Keratinocyte (primary cell): ENCODE measurements at regions not wholly inside any gene's neighbourhood (a gene's known extent, or its start where the extent isn't known, plus 50 kb on each side); places are given as distances from the start of the nearest gene placed in this dataset.

Experiments
- DNase-seq: peaks from one replicate; pipeline ENCODE4 v3.0.0-alpha.2; 2011; ENCODE audit warnings: low read depth, missing footprints, low spot score
- FAIRE-seq: peaks from 2 replicates; lab custom pipeline; 2011; peaks lifted over from hg19 to GRCh38; lab: Jason Lieb, UNC
- H2AFZ ChIP-seq: 2 replicates; pipeline ENCODE4 v1.6.0; 2012; ENCODE audit warnings: low read length, control low read depth, inconsistent platforms; ENCODE audit not compliant: control insufficient read depth
- H3K27ac ChIP-seq: 2 replicates; pipeline ENCODE4 v1.5.1; 2011; ENCODE audit warnings: low read length; ENCODE audit not compliant: control insufficient read depth, insufficient read depth
- H3K27me3 ChIP-seq: 3 replicates; pipeline ENCODE4 v1.6.0; 2011; ENCODE audit warnings: low read length; ENCODE audit not compliant: control insufficient read depth, insufficient read depth; ENCODE audit errors: extremely low read depth
- H3K36me3 ChIP-seq, 2 experiments: 2 replicates in 1 of 2; 3 replicates in 1 of 2; pipeline ENCODE4 v1.5.1; 2011; ENCODE audit warnings: low read length in 2 of 2, mild to moderate bottlenecking in 1 of 2; ENCODE audit not compliant: control insufficient read depth in 2 of 2, insufficient read depth in 2 of 2; ENCODE audit errors: extremely low read depth in 1 of 2
- H3K4me1 ChIP-seq: 3 replicates; pipeline ENCODE4 v1.5.1; 2011; ENCODE audit warnings: low read length; ENCODE audit not compliant: control insufficient read depth, insufficient read depth; ENCODE audit errors: extremely low read depth
- H3K4me2 ChIP-seq: 3 replicates; pipeline ENCODE4 v1.6.0; 2011; ENCODE audit warnings: low read depth, low read length; ENCODE audit not compliant: control insufficient read depth, insufficient read depth; ENCODE audit errors: extremely low read depth
- H3K4me3 ChIP-seq, 3 experiments: fragments of 200-600 bp in 1 of 3; sonication (generic) in 1 of 3; 2 replicates in 2 of 3; 3 replicates in 1 of 3; pipeline ENCODE4 v1.5.1; 2011 to 2016; ENCODE audit warnings: low read length in 3 of 3, mild to moderate bottlenecking in 3 of 3, control low read depth in 2 of 3, inconsistent platforms in 1 of 3, low read depth in 1 of 3, mixed read lengths in 1 of 3, mixed run types in 1 of 3, moderate library complexity in 1 of 3; ENCODE audit not compliant: control insufficient read depth in 2 of 3, insufficient read depth in 2 of 3; ENCODE audit errors: extremely low read depth in 1 of 3
- H3K79me2 ChIP-seq: 2 replicates; pipeline ENCODE4 v1.6.0; 2012; ENCODE audit warnings: low read length; ENCODE audit not compliant: control insufficient read depth, insufficient read depth
- H3K9ac ChIP-seq: 3 replicates; pipeline ENCODE4 v1.6.0; 2011; ENCODE audit warnings: low read length; ENCODE audit not compliant: control insufficient read depth, insufficient read depth; ENCODE audit errors: extremely low read depth
- H3K9me1 ChIP-seq: 3 replicates; pipeline ENCODE4 v1.6.0; 2011; ENCODE audit warnings: low read length; ENCODE audit not compliant: control insufficient read depth, insufficient read depth; ENCODE audit errors: extremely low read depth
- H3K9me3 ChIP-seq: 2 replicates; pipeline ENCODE4 v1.5.1; 2012; ENCODE audit warnings: low read depth, low read length; ENCODE audit not compliant: control insufficient read depth
- H4K20me1 ChIP-seq: 3 replicates; pipeline ENCODE4 v1.6.0; 2011; ENCODE audit warnings: low read length; ENCODE audit not compliant: control insufficient read depth, insufficient read depth; ENCODE audit errors: extremely low read depth
- CTCF ChIP-seq, 3 experiments: IDR thresholded peaks in 1 of 3; conservative IDR thresholded peaks in 1 of 3; optimal IDR thresholded peaks in 1 of 3; 2 replicates in 2 of 3; 3 replicates in 1 of 3; pipeline versions ENCODE3 to v1.5.1; 2011; ENCODE audit warnings: low read length in 3 of 3, mild to moderate bottlenecking in 3 of 3, moderate library complexity in 2 of 3, control low read depth in 1 of 3, inconsistent platforms in 1 of 3; ENCODE audit not compliant: insufficient read depth in 2 of 3; ENCODE audit errors: extremely low read depth in 1 of 3
- EZH2 ChIP-seq: IDR thresholded peaks from one replicate; pipeline ENCODE4 v1.6.1; 2012; ENCODE audit warnings: inconsistent platforms, mild to moderate bottlenecking, low read length, moderate library complexity
- dilution Hi-C: fragments of 300-500 bp; cut with MboI; formaldehyde crosslinking; loops from one replicate; pipeline ENCODE4 v1.7.0; 2020; ENCODE audit warnings: low sequenced_read_pairs; ENCODE audit not compliant: extremely low pct_ligation_motif_present

- TF ChIP-seq CTCF (optimal IDR thresholded peaks at IDR 0.05 in 1 of 3, IDR thresholded peaks at IDR 0.05 in 1 of 3, conservative IDR thresholded peaks at IDR 0.05 in 1 of 3; ENCODE audit: extremely low read depth in 1 of 3, insufficient read depth in 2 of 3, low read length in 3 of 3), result no peak
- no peak for TF ChIP-seq EZH2
- dilution Hi-C loops, result no loop called here
- Histone ChIP-seq H3K4me2 (no peak overlapping the region), H3K9me3 (no peaks in the 10 kb centered on the region), H3K79me2 (no peaks in the 10 kb centered on the region), H3K4me1 (peaks cover 7% of the 10 kb centered on the region), H2AFZ (no peak overlapping the region), H3K9me1 (no peaks in the 10 kb centered on the region), H3K36me3 (no peaks in the 10 kb centered on the region), H3K4me3 (no peak overlapping the region), H3K9ac (no peak overlapping the region), H3K27ac (no peak overlapping the region), H3K27me3 (peaks cover 11% of the 10 kb centered on the region), H4K20me1 (no peaks in the 10 kb centered on the region)
- no peak for DNase-seq
- no peak for FAIRE-seq
Measured at GRCh38 chr9:91066042-91066415, 264.4 kb downstream of the SYK start.

- H3K27ac ChIP-seq, result no peak overlapping the region
- H2AFZ ChIP-seq, result no peak overlapping the region
- no peak for DNase-seq
- no peaks in the 10 kb centered on the region for H4K20me1 ChIP-seq
- H3K27me3 ChIP-seq, result peaks cover 11% of the 10 kb centered on the region
- dilution Hi-C loops, result no loop called here
- H3K4me3 ChIP-seq, result no peak overlapping the region
- H3K9ac ChIP-seq, result no peak overlapping the region
- H3K79me2 ChIP-seq, result no peaks in the 10 kb centered on the region
- H3K9me3 ChIP-seq, result no peaks in the 10 kb centered on the region
- TF ChIP-seq CTCF (optimal IDR thresholded peaks at IDR 0.05 in 1 of 3, IDR thresholded peaks at IDR 0.05 in 1 of 3, conservative IDR thresholded peaks at IDR 0.05 in 1 of 3; ENCODE audit: extremely low read depth in 1 of 3, insufficient read depth in 2 of 3, low read length in 3 of 3) (no peak), EZH2 (no peak)
- H3K36me3 ChIP-seq, result no peaks in the 10 kb centered on the region
- peaks cover 2% of the 10 kb centered on the region for H3K4me1 ChIP-seq
- no peak for FAIRE-seq
- no peaks in the 10 kb centered on the region for H3K9me1 ChIP-seq
- no peak overlapping the region for H3K4me2 ChIP-seq
Measured at GRCh38 chr9:91066856-91067255, 265.2 kb downstream of the SYK start.
